Activated CD8-positive, alpha-beta memory T cell treated with anti-CD3 and anti-CD28 coated beads, Interleukin-2, amount 50 U/mL, for 1 hour (primary cell): ENCODE measurements at regions not wholly inside any gene's neighbourhood (a gene's known extent, or its start where the extent isn't known, plus 50 kb on each side); places are given as distances from the start of the nearest gene placed in this dataset.
"Not testable (repeated sequence)": the region's sequence is repeated elsewhere in the genome, so short reads cannot be mapped to it uniquely, and the experiment has no call there.

Source experiments
- DNase-seq: peaks from one replicate; pipeline ENCODE4 v3.0.0-alpha.2; 2020; ENCODE audit errors: extremely low read depth

GRCh38 chr2:235105821-235106359 lies 154.1 kb downstream of the SH3BP4 start:
- DNase-seq: no peak

GRCh38 chr2:235106874-235107639 lies 155.2 kb downstream of the SH3BP4 start:
- no peak for DNase-seq

GRCh38 chr2:235107640-235107951 lies 155.8 kb downstream of the SH3BP4 start:
- DNase-seq: no peak

GRCh38 chr2:235109561-235109960 lies 157.7 kb downstream of the SH3BP4 start:
- not testable (repeated sequence) for DNase-seq

- DNase-seq: no peak
Measured at GRCh38 chr2:235112365-235112764, 160.5 kb downstream of the SH3BP4 start.

- no peak for DNase-seq
Measured at GRCh38 chr2:235113854-235114253, 162.0 kb downstream of the SH3BP4 start.

GRCh38 chr2:235114286-235114685 lies 162.5 kb downstream of the SH3BP4 start:
- DNase-seq: no peak

- no peak for DNase-seq
Measured at GRCh38 chr2:235115521-235115920, 163.7 kb downstream of the SH3BP4 start.

GRCh38 chr2:235116885-235117492 lies 165.2 kb downstream of the SH3BP4 start:
- DNase-seq: no peak

- DNase-seq: no peak
Measured at GRCh38 chr2:235126768-235127167, 175.0 kb downstream of the SH3BP4 start.

GRCh38 chr2:235127931-235128330 lies 176.1 kb downstream of the SH3BP4 start:
- no peak for DNase-seq

- no peak for DNase-seq
Measured at GRCh38 chr2:235129850-235130249, 178.0 kb downstream of the SH3BP4 start.

- DNase-seq: no peak
Measured at GRCh38 chr2:235131334-235132305, 179.8 kb downstream of the SH3BP4 start.

- DNase-seq: no peak
Measured at GRCh38 chr2:235132651-235133050, 180.8 kb downstream of the SH3BP4 start.

GRCh38 chr2:235133837-235134236 lies 182.0 kb downstream of the SH3BP4 start:
- no peak for DNase-seq

GRCh38 chr2:235134420-235134819 lies 182.6 kb downstream of the SH3BP4 start:
- no peak for DNase-seq

GRCh38 chr2:235135195-235135965 lies 183.6 kb downstream of the SH3BP4 start:
- no peak for DNase-seq

- DNase-seq: no peak
Measured at GRCh38 chr2:235135990-235136561, 184.3 kb downstream of the SH3BP4 start.

GRCh38 chr2:235138339-235138738 lies 186.5 kb downstream of the SH3BP4 start:
- no peak for DNase-seq

GRCh38 chr2:235139956-235140800 lies 188.4 kb downstream of the SH3BP4 start:
- no peak for DNase-seq
